PC-3 (cell line): ENCODE measurements at regions not wholly inside any gene's neighbourhood (a gene's known extent, or its start where the extent isn't known, plus 50 kb on each side); places are given as distances from the start of the nearest gene placed in this dataset.

Source experiments
- EZH2 ChIP-seq: fragments of 300-600 bp; sonication (generic); IDR thresholded peaks from one replicate; pipeline ENCODE4 v1.6.1; 2017; ENCODE audit warnings: antibody characterized with exemption, mild to moderate bottlenecking, low read length; ENCODE audit not compliant: unreplicated experiment
- EZH2phosphoT487 ChIP-seq: fragments of 300-600 bp; sonication (generic); IDR thresholded peaks from 2 replicates; pipeline ENCODE4 v1.6.1; 2018; ENCODE audit warnings: mild to moderate bottlenecking, antibody characterized with exemption, low read length, borderline replicate concordance
- TF ChIP-seq, protein P1 (sequence below): fragments of 300-600 bp; sonication (generic); conservative IDR thresholded peaks from 2 replicates; pipeline ENCODE4 v1.5.1; 2017; ENCODE audit warnings: antibody characterized with exemption, low read depth, mild to moderate bottlenecking, low read length

DNA sequence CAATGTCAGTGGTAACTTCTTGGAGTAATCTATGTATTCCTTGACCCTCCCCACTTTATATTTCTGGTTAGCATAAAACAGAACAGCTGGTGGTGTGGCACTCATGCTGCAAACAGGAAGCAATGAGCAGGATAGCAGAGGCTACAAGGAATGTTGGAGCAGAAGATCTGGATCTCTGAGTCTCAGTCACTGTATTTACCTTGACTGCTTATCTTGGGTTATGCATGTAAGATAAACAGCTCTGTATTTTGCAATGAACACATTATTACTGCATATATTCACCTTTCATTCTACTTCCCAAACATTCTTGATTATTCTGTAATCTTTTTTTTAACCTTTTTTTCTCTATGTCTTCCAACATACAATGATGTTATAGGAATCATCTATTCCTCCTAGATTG lies 977.9 kb upstream of the CNTNAP5 start:
- TF ChIP-seq, protein P1, sequence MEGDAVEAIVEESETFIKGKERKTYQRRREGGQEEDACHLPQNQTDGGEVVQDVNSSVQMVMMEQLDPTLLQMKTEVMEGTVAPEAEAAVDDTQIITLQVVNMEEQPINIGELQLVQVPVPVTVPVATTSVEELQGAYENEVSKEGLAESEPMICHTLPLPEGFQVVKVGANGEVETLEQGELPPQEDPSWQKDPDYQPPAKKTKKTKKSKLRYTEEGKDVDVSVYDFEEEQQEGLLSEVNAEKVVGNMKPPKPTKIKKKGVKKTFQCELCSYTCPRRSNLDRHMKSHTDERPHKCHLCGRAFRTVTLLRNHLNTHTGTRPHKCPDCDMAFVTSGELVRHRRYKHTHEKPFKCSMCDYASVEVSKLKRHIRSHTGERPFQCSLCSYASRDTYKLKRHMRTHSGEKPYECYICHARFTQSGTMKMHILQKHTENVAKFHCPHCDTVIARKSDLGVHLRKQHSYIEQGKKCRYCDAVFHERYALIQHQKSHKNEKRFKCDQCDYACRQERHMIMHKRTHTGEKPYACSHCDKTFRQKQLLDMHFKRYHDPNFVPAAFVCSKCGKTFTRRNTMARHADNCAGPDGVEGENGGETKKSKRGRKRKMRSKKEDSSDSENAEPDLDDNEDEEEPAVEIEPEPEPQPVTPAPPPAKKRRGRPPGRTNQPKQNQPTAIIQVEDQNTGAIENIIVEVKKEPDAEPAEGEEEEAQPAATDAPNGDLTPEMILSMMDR: no peak
- TF ChIP-seq EZH2 (no peak), EZH2phosphoT487 (no peak)
